Right kidney (tissue), 1 donor: ENCODE measurements at regions not wholly inside any gene's neighbourhood (a gene's known extent, or its start where the extent isn't known, plus 50 kb on each side); places are given as distances from the start of the nearest gene placed in this dataset.

Source experiments
- DNase-seq: peaks from one replicate; pipeline ENCODE4 v3.0.0-alpha.2; 2016

DNA sequence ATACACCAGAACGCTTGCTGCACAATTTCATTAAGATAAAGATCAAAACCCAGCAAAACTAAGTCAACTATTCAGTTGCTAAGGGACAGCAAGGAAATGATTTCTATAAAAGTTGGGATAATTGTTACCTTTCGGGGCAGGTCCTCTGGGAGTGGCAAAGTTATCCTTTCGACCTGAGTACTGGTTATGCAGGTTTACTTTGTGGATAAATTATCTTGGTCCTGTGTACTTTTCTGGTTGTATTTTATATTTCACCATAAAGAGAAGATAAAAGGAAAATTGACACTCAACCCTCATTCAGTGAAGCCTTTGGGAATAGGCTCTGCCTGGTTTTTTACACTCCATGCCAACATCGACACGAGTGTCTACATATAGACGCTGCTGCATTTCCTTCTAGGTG, 146.5 kb downstream of the SYK start:
- no peak for DNase-seq

DNA sequence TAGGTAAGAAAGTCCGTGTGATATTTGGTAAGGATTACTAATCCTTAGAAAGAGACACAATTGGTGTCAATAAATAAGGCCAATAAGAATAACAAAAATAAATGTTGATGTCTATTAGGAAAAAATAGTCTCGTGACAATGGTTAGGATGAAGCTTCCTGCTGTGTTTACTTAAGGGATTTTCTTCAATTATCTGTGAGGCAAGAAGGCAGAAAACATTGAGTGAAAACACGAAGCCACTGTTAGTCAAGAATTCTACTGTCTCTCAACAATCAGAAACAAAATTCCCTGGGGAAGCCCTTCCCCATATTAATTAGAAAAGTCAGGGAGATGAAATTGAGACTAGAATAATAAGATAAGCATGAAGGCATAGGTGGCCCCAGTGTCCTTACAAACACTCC, 149.0 kb downstream of the SYK start:
- no peak for DNase-seq

DNA sequence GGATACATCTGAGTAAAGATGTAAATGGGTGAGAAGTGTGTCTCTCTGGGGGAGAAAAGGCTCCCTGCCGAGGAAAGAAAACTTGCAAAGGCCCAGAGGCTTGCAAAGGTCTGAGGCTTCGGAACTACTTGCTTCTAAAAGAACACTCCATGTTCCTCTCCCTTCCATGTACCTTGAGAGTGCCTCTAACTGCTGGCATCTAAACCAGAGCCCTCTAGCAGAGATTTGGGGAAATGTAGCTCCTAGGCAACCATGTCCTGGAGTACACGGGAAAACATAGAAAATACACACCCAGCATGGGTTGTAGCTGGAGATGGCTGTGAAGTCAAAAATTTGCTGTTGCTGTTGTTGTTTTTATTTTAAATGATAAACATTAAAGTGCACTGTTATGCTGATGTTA, 151.6 kb downstream of the SYK start:
- no peak for DNase-seq

DNA sequence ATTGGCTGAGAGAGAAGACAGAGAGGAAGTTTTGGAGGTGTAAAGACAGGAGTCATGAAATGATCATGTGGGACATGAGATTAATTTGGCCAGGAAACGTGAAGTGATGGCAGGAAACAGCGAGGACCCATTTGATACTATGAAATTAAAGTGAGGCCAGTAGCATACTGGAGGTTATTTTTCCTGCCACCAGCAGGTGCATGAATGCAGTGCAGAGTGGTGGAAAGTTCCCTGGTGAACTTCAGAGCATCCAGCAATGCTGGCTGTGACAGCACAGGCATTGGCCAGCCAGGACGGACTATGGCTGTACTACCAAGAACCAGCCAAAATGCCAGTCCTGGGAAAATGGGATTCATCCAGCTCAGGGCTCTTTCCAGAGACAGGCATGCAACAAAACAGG, 152.2 kb downstream of the SYK start:
- no peak for DNase-seq

DNA sequence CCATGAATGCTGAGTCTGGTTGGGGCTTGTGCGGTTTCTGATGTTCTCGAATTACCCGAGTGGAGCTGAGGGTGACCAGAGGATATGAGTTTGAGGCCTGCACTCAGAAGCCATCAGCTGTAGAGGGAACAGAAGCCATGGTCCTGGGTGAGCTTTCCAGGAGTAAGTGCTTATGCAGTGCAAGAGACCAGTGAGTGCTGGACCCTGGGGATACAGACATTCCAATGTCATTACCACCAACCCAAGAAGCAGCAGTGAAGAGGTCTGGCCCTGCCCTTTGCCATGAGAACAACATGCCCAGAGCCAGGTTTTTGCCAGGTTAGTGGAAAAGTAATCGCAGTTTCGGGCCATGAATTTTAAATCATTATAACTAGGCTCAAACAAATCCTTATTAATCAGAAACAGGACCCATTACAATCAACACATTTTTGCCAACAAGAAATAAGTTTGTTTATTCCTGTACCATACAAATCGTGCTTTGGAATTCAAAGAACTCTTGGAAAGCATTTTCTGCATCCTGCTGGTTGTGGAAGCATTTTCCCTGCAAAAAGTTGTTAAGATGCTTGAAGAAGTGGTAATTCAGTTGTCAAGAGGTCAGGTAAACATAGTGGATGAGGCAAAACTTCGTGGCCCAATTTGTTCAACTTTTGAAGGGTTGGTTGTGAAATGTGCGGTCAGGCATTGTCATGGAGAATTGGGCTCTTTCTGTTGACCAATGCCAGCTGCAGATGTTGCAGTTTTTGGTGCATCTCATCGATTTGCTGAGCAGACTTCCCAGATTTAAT, 154.6 kb downstream of the SYK start:
- DNase-seq, result no peak

DNA sequence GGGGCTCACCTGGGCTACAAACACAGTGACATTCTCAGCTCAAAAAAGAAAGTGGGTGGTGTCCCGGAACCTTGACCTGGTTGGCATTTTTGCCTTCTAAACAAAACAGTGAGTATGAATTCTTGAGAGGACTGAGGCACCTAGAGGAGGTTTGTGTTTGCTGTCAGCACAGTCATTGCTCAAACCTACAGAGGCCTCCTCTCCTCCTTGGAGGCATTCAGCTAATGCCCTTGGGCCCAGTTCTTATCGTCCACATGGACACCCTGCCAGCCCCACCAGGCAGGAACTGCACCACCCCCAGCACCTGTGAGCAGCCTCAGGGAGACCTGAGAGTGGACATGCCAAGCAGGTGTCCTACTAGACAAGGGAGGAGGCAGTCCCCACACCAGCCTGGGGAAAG, 156.7 kb downstream of the SYK start:
- no peak for DNase-seq

DNA sequence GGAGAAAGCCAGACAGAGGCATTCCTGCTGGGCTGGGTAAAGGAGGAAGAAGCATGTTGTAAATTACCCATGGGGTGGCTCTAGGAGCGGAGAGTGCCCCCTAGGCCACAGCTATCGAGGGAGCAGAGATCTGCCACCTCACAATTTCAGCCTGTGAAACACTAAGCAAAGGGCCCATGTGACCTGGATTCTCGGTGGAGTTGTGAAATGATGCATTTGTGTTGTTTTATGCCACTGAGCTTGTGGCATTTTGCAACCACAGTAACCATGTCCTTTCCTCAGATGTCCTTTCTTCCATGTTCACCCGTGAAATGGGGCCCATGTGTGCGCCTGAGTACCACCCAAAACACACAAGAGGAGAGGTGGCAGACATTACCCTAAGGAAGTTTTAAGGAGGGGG, 159.3 kb downstream of the SYK start:
- DNase-seq, result no peak

DNA sequence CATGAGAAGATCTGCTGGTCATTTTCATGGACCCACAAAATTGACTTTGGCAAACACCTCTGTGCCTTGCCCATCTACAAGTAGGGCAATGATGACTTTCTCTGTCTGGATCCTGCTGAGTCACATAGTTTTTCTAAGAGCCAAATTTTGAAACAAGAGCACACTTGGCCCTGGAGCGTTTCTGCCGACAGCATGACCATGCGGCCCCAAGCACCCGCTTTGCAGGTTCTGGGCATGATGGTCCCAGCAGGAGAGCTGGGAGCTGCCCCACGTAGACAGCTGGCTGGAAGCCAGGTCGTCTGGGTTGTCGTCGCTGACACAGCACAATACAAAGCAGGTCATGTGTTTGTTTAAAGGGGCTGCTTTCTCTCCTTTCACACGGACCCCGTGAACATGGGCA, 159.8 kb downstream of the SYK start:
- DNase-seq, result no peak

DNA sequence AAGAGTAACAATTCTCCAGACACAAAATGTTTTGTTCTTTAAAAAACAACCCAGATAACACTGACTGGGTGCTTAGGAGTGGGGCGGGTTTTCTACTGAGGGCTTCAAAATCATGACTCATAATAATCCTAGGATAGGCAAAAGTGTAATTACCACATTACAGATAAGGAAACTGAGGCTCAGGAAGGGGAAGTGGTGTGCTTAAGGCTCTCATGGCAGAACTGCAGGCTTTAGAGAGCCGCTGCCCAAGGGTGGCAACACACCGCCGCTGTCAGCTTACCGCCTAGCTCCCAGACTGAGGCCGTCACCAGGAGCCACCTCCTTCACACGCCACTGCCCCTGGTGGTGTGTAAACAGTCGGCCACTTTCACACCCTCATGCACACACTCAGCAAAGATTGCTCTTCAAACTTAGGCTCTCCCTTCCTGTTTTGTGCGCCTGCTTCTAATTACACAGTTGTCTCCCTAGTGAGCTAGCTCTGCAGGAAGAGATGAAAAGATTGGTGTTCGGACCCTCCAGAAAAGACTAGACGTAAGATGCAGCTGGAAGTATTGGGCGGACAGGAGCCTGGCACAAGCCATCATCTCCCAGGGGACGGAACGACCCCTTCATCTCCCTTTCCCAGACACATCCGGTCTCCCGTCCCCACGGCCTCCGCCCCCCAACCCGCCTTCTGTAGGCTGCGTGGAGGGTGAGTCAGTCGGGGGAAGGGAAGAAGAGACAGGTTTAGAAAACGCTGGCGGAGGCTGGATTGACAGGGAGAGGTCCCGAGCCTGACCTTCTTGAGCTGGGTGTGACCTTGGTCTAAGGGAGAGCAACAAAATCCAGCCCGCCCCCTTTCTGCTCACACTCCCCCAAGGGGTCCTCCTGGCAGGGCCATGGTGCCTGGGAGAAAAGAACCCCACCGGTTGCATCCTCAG, 162.7 kb downstream of the SYK start:
- DNase-seq, result peak; percentile 36

DNA sequence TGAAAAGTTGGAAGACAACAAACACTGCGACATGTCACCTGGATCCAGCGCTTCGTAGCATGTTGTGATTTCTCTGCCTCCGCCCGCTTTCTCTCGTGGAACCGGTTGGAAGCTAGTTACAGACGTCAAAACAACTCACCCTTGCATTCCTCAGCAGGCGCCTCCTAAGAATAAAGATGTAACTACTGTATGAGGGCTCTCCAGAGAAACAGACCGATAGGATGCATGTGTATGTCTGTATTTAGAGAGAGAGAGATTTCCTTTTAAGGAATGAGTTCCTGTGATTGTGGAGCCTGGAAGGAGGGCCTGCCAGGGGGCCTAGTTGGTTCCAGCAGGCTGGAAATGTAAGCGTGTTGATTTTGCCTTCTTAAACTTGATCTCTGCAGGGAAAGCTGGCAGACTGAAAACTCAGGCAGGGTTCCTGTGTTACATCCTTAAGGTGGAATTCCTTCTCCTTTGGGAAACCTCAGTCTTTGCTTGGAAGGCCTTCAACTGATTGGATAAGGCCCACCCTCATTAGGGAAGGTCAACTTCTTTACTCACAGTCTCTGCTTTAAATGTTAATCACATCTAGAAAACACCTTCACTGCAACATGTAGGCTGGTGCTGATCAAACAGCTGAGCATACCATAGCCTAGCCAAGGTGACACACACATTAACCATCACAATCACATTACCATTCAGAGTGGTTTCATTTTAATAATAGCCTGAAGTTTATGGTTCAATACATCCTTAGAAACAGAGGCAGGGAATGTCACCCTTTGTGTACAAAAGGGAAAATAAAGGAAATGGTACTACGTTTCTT, 163.8 kb downstream of the SYK start:
- DNase-seq, result no peak

DNA sequence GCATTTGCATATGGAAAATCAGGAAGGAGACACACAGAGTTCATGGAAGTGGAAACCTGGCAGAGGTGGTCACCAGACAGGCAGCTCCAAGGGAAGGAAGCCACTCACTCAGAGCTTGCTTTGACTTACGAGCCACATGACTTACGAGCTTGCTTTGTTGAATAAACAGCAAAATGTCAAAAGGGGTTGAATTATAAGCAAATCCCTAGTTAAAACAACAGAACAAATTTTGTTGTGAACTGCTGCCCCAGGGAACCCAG, 164.3 kb downstream of the SYK start:
- no peak for DNase-seq

DNA sequence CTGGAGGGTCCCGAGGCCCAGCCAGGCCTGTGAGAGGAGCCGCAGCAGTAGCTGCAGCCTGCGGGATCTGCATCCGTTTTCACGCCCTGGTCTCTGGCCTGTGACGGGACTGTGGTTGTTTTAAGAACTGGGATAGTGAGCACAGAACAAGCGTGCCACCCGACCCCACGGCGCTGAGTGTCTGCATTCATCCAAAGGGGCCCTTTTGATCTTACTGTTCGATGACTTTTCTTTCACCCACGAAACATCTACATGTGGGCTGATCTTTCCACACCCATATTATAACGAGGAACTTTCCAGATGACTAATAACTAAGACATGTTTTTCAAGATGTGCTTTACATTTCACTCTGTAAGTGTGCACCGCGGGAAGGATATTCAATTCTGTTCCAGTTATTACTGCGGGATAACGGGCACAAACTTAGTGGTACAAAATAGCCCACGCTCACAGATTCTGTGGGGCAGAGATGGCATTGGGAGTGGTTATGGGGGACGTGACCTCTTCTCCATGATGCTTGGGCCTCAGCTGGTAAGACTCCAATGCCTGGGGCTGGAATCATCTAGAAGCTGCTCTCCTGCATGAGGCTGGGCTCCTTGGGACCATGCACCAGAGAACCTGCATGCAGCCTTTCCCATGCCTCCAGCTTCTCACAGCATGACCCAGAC, 165.0 kb downstream of the SYK start:
- DNase-seq, result no peak

DNA sequence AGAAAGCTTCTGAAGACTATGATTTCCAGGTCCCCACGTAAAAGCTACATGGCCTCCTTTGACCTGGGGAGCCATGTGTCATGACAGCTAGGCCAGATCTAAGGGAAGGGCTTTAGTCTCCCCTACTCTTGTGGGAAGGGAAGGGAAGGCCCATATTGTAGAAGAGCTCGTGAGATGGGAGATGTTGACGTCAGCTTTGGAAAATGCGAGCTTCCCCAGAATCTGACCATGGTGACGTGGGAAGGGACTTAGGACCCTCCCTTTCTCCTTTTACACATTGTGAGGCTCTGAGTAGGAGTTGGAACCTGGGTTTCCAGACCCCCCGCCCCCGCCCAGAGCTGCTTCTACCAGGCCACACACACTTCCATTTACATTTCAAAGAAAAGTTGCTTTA, 165.5 kb downstream of the SYK start:
- DNase-seq, result no peak

DNA sequence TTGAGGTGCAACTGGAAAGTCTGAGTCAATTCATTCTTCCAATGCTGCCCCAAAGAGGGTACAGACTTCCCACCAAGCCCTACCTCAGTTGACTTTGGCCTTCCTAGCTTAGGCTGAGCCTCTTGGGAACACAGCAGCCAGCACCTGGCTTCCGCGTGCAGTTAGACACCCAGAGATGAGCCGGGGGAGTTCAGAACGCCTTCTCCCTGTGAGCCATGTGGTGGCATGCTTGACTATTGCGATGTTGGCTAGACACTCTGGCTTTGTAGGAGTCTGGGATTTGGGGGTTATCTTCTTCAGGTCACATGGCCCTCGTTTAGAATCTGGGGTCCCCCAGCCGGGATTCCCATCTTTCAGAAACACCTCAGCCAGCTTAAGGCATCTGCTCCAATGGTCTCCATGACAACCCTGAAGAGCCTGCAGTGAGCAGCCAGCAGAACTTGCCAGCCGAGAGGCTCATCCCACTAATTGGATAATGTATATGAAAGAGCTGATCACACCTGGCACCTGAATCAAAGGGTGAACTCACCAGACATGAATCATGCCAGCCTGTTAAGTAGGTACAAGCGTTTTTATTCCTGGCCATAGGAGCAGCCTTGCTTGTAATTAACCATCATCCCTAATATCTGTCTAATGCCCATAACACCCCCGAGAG, 167.5 kb downstream of the SYK start:
- no peak for DNase-seq

DNA sequence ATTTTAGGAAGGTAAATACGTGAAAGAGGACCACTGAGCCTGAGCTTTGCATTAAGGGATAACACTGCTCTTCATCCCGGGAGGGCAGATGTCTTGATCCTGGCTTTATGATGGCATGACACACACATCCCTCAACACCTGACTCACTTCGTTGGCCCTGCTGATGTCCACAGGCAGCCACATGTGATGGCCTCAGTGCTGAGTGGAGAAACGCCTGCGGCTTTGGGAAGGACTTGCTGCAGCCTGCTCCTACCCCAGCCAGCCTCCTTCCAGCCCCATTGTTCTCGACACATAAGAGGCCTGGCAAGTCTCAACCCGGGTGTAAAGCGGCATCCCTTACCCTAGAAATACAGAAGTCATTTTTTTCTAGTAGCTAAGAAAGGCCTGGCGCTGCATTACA, 169.0 kb downstream of the SYK start:
- DNase-seq, result no peak

DNA sequence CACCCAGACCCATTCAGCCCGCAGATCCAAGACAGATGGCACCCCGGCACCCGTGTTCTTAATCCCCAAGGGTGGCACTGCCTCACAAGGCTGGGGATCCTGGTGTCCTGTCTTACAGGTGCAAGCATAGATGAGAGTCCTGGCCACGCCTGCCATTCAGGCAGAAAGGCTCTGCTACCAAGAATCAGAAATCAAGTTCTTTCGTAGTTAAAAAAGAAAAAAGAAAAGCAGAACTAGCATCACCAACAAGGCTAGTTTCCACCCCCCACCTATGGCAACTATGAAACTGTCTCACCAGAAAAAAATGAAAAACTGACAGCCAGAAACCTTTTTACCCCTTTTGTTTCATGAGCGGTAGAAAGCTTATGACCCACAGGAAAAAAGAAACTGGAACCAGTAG, 170.4 kb downstream of the SYK start:
- no peak for DNase-seq

DNA sequence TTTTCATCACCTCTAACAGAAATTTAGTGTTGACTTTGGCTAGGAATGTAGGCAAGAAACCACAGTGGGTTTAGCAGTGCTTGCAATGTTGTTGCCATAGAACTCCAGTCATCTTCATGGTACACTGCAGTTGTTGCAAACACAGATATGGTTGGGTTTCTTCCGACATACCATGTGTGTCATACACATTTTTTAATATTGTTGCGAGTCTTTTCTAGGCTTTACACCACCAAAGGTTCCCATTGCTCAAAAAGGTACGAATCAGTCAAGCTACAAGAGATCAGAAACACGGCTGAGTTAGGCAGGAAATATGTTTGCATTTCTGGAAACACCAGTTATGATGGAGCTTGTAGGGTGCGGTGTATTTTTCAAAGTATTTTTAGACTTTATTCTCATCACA, 172.4 kb downstream of the SYK start:
- no peak for DNase-seq

DNA sequence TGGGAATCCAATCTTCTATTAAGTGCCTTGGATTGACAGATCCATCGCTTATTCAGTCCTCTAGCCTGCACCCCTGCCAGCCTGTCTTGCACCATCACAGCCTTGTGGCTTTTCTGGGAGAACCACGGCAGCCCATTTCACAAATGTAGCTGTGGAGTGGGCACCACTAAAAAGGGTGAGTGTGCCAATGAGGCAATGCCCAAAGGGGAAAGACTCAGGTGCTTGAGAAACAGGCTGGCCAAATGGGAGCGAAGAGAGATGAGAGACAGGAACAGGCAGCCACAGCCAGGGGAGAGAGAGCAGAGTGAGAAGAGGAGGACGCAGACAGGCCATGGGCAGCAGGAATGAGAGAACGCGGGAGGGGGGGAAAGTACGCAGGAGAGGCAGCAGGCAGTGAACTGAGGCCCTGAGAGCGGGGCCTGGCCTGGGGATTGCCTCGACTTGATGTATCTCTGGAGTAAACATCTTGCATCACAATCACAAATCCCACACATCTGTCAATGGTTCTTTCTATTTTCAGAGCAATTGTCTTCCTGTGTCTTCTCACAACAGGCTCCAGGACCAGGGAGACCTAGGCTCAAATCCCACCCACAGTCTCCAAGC, 173.1 kb downstream of the SYK start:
- DNase-seq, result no peak

DNA sequence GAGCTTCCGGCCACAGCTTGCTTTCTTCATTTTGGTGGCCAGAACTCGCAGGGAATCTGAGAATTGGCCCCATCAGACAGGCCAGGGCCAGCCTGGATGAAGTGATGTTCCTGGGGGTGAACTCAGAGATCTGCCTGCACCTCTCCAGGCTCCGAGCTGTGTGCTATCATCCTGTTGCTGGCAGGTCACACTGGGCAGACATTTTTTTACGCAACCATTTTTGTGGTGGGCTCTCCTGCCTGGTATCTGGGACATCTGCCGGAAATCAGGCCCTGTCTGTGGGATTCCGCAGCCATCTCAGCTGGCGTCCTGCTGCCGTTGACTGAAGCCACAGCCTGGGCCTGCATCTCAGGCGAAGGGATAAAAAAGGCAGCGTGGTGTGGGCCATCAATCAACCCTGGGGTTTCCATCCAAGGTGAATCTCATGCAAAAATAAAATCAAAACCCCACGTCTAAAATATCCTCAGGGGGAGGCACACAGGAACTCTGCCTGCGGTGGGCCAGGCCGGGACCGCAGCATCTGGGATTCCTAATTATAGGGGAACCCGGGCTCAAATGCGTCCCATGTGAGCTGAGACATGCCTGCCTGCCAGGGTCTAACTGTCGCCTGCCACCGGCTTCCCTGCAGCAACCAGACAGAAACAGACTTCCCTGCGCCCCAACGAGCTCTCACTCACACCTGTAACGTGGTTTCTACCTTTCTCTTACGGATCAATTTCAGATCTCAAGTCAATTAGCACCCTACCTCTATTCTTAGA, 174.3 kb downstream of the SYK start:
- DNase-seq, result no peak

DNA sequence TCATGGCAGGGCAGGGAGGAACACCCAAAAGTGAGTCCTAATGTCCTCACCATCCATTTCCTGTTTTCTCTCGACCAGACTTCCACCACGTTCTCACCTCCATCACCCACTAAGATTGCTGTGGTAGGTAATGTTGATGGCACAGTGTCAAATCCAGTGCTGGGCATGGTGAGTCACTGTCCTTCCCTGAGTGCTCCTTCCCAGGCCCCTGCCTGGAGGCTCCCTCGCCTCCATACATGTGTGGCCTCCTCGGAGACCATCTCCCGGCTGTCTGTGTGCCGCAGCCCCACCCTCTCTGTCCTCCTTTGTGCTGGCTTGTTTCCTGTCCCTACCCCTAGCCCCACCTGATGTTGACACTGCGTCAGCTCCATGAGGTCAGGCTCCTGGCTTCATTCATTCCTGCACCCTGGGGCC, 177.5 kb downstream of the SYK start:
- DNase-seq, result no peak

DNA sequence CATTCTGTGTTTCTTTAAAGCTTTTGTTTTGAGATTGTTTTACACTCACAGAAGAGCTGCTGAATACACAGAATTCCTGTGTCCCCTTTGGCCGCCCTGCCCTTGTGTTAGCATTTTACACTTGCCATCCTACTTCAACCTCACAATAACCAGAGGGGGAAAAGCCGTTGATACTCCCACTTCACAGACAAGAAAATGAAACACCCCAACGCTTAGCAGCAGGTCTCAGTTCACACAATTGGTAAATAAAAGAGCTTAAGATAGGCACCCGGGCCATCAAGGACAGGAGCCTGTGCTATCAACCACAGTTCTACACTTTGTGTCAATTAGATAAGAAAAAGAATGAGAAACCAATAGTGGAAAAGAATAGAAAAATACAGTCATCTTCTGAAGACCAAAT, 178.0 kb downstream of the SYK start:
- no peak for DNase-seq
